ENCODE measurements at regions not wholly inside any gene's neighbourhood (a gene's known extent, or its start where the extent isn't known, plus 50 kb on each side); places are given as distances from the start of the nearest gene placed in this dataset.

GRCh38 chr13:26914624-26915023, 154.0 kb upstream of the GPR12 start:
- no peaks in the 10 kb centered on the region for H3K36me3 ChIP-seq
- H3K4me3 ChIP-seq, result no peak overlapping the region
- intact Hi-C loops (cut with DNase I; ENCODE audit: low total_unique reads), result no loop called here
- no peak for DNase-seq (ENCODE audit: low spot score in 2 of 2)
- H3K27ac ChIP-seq, result no peak overlapping the region
- H3K9me3 ChIP-seq, result no peaks in the 10 kb centered on the region
- H3K4me1 ChIP-seq, result no peaks in the 10 kb centered on the region
- no peaks in the 10 kb centered on the region for H3K27me3 ChIP-seq
- TF ChIP-seq, protein P1, sequence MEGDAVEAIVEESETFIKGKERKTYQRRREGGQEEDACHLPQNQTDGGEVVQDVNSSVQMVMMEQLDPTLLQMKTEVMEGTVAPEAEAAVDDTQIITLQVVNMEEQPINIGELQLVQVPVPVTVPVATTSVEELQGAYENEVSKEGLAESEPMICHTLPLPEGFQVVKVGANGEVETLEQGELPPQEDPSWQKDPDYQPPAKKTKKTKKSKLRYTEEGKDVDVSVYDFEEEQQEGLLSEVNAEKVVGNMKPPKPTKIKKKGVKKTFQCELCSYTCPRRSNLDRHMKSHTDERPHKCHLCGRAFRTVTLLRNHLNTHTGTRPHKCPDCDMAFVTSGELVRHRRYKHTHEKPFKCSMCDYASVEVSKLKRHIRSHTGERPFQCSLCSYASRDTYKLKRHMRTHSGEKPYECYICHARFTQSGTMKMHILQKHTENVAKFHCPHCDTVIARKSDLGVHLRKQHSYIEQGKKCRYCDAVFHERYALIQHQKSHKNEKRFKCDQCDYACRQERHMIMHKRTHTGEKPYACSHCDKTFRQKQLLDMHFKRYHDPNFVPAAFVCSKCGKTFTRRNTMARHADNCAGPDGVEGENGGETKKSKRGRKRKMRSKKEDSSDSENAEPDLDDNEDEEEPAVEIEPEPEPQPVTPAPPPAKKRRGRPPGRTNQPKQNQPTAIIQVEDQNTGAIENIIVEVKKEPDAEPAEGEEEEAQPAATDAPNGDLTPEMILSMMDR (IDR thresholded peaks at IDR 0.05), result no peak
- TF ChIP-seq POLR2A (IDR thresholded peaks at IDR 0.05), result no peak
- TF ChIP-seq POLR2AphosphoS5 (IDR thresholded peaks at IDR 0.05), result no peak

GRCh38 chr13:26914148-26914547, 153.6 kb upstream of the GPR12 start:
- TF ChIP-seq POLR2AphosphoS5 (IDR thresholded peaks at IDR 0.05), result no peak
- TF ChIP-seq, protein P1 (IDR thresholded peaks at IDR 0.05), result no peak
- no peak for TF ChIP-seq POLR2A (IDR thresholded peaks at IDR 0.05)
- no peak overlapping the region for H3K27ac ChIP-seq
- H3K4me3 ChIP-seq, result no peak overlapping the region
- intact Hi-C loops (cut with DNase I; ENCODE audit: low total_unique reads), result no loop called here
- H3K4me1 ChIP-seq, result no peaks in the 10 kb centered on the region
- no peaks in the 10 kb centered on the region for H3K27me3 ChIP-seq
- no peak for DNase-seq (ENCODE audit: low spot score in 2 of 2)
- no peaks in the 10 kb centered on the region for H3K36me3 ChIP-seq
- H3K9me3 ChIP-seq, result no peaks in the 10 kb centered on the region

- Histone ChIP-seq H3K4me3 (no peak overlapping the region), H3K36me3 (no peaks in the 10 kb centered on the region), H3K4me1 (no peaks in the 10 kb centered on the region), H3K27ac (no peak overlapping the region), H3K27me3 (peaks cover 0 to 4% of the 10 kb centered on the region in 2 donors), H3K9me3 (no peaks in the 10 kb centered on the region)
- TF ChIP-seq POLR2A (IDR thresholded peaks at IDR 0.05), result no peak
- TF ChIP-seq POLR2AphosphoS5 (IDR thresholded peaks at IDR 0.05), result no peak
- TF ChIP-seq, protein P1 (IDR thresholded peaks at IDR 0.05), result no peak
- DNase-seq (ENCODE audit: low spot score in 2 of 2), result no peak
- intact Hi-C loops (cut with DNase I; ENCODE audit: low total_unique reads), result no loop called here
Measured at GRCh38 chr13:26910754-26911465, 150.3 kb upstream of the GPR12 start.

GRCh38 chr13:26909477-26909876, 148.9 kb upstream of the GPR12 start:
- intact Hi-C loops (cut with DNase I; ENCODE audit: low total_unique reads), result no loop called here
- TF ChIP-seq POLR2AphosphoS5 (IDR thresholded peaks at IDR 0.05) (no peak), POLR2A (IDR thresholded peaks at IDR 0.05) (no peak)
- TF ChIP-seq, protein P1 (IDR thresholded peaks at IDR 0.05), result no peak
- no peak overlapping the region for H3K27ac ChIP-seq
- no peak for DNase-seq (ENCODE audit: low spot score in 2 of 2)
- H3K9me3 ChIP-seq, result no peaks in the 10 kb centered on the region
- no peak overlapping the region for H3K4me3 ChIP-seq
- no peaks in the 10 kb centered on the region for H3K4me1 ChIP-seq
- peaks cover 0 to 4% of the 10 kb centered on the region in 2 donors for H3K27me3 ChIP-seq
- H3K36me3 ChIP-seq, result no peaks in the 10 kb centered on the region

DNA sequence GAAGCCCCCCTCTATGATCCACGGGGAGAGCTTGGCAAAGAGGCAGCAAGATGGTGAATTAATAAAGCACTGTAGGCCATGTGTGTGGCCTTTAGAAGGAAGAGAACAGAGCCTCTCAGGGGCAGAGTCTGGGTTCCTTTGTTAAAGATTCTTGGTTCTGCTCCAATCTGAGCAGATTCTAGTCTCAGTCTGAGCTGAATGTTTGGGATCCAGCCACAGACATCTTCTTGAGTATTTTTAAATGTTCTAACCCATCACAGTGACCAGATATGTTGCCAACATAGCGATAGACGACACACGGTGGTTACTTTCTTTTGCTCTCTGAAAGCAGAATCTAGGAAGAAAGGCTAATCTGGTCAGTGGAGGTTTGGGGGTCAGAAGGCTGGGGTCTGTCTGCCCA, 147.5 kb upstream of the GPR12 start:
- Histone ChIP-seq H3K4me3 (no peak overlapping the region), H3K9me3 (no peaks in the 10 kb centered on the region), H3K27ac (no peak overlapping the region), H3K4me1 (no peaks in the 10 kb centered on the region), H3K27me3 (peaks cover 0 to 4% of the 10 kb centered on the region in 2 donors), H3K36me3 (no peaks in the 10 kb centered on the region)
- intact Hi-C loops (cut with DNase I; ENCODE audit: low total_unique reads), result no loop called here
- DNase-seq (ENCODE audit: low spot score in 2 of 2), result no peak
- no peak for TF ChIP-seq POLR2AphosphoS5 (IDR thresholded peaks at IDR 0.05)
- TF ChIP-seq, protein P1 (IDR thresholded peaks at IDR 0.05), result no peak
- no peak for TF ChIP-seq POLR2A (IDR thresholded peaks at IDR 0.05)

Measured in breast epithelium (tissue), 4 donors.